SK-N-SH (cell line): ENCODE measurements at regions not wholly inside any gene's neighbourhood (a gene's known extent, or its start where the extent isn't known, plus 50 kb on each side); places are given as distances from the start of the nearest gene placed in this dataset.

Experiments used
- EP300 ChIP-seq, 2 experiments: IDR thresholded peaks; 2 replicates each; pipeline versions ENCODE4 v1.4.0 to v1.6.1; 2012; ENCODE audit warnings: borderline replicate concordance in 1 of 2, low read depth in 1 of 2, low read length in 1 of 2
- FOSL2 ChIP-seq: IDR thresholded peaks from 2 replicates; pipeline ENCODE4 v1.4.0; 2012; ENCODE audit warnings: low read depth, mild to moderate bottlenecking, moderate library complexity, borderline replicate concordance
- FOXM1 ChIP-seq: IDR thresholded peaks from 2 replicates; pipeline ENCODE4 v1.4.0; 2012; ENCODE audit warnings: low read depth, mild to moderate bottlenecking
- GABPA ChIP-seq: IDR thresholded peaks from 2 replicates; pipeline ENCODE4 v1.4.0; 2012; ENCODE audit warnings: low read depth, mild to moderate bottlenecking
- JUND ChIP-seq: IDR thresholded peaks from 2 replicates; pipeline ENCODE4 v1.4.0; 2012
- MAX ChIP-seq: IDR thresholded peaks from 2 replicates; pipeline ENCODE4 v1.4.0; 2012; ENCODE audit warnings: low read depth
- USF2 ChIP-seq: fragments of 150-350 bp; IDR thresholded peaks from 2 replicates; pipeline ENCODE4 v1.6.1; 2017; ENCODE audit warnings: antibody characterized with exemption, low read length, low read depth, borderline replicate concordance

GRCh38 chr3:177585271-177585670, 388.0 kb upstream of the TBL1XR1 start:
- TF ChIP-seq GABPA (no peak), EP300 (IDR thresholded peaks at IDR 0.05; ENCODE audit: borderline replicate concordance in 1 of 2, low read depth in 1 of 2, low read length in 1 of 2) (no peak), USF2 (no peak), MAX (no peak), FOXM1 (no peak), JUND (no peak), FOSL2 (no peak)
